KG1 (cell line): ENCODE measurements at regions not wholly inside any gene's neighbourhood (a gene's known extent, or its start where the extent isn't known, plus 50 kb on each side); places are given as distances from the start of the nearest gene placed in this dataset.
"Not testable (repeated sequence)": the region's sequence is repeated elsewhere in the genome, so short reads cannot be mapped to it uniquely, and the experiment has no call there.

Source experiments
- DNase-seq: peaks from one replicate; lab custom pipeline; 2025; lab: John Stamatoyannopoulos, UW

DNA sequence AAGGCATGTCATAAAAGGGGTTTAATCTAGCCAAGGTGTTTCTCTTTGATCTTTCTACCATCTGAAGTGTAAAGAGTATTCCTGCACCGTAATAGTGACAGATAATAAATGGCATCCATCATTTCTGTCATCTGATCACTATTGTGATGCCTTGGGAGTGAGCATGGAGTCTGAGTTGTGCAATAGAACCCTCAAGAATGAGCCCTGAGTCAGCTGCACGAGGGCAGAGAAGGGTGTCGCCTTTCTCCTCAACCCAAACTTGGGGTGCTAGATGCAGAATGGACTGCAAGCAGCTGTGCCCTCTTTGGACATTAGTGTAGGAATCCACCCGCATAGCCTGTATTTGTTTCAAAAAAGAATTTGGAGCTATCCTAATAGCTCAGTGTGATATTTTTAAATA is 115.2 kb downstream of the ZNF37A start:
- no peak for DNase-seq

DNA sequence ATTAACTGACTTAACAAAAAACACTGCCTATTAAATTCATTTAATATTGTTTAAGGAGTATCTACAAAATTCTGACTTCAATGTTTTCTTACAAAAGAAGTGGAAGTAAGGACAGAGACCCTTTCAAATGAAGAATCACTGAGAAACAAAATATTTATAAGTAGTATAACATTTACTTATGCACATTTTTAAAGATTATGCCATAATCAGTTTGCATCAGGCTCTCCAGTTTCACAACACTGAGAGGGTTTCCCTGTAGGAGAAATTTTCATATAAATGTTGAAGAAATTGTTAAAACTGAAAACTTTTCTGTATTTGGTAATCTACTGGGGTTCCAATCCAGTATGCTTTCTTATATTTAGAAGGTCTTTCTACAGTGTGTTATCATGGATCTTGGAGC is 115.6 kb downstream of the ZNF37A start:
- not testable (repeated sequence) for DNase-seq

DNA sequence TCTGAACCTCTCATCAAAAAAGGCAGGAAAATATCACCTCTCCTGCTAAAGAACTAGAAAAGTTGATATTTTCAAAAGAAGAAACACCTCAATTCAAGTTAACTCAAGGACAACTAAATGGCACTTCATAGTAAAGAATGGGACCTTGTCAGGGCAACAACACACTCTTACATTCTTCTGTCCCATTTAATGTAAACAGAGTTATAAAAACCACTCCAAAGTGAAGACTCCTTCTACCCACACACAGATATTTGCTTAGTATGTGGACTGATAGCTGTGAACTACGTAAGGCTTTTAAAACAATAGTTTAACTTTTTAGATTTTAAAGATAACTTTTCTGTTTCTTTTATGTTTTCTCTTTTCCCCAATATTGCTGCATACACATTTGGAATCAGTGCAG is 118.3 kb downstream of the ZNF37A start:
- no peak for DNase-seq

- no peak for DNase-seq
Measured at GRCh38 chr10:38226385-38226784, 132.2 kb downstream of the ZNF37A start.

DNA sequence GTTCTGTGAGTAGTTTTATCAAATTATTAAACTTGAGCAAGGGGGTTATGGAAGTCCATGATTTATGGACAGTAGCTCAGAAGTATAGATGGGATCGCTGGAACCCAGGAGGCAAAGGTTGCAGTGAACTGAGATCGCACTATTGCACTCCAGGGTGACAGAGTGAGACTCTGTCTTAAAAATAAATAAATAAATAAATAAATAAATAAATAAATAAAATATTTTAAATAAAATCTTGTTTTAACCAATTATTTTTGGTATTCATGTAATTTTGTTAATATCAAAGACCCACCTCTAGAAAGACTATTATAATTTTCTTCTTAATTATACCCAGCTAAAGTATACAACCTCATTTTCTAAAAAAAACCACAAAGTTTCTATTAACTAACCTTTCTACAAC is 134.3 kb downstream of the ZNF37A start:
- no peak for DNase-seq

GRCh38 chr10:38238479-38238878 is 144.3 kb downstream of the ZNF37A start:
- DNase-seq = not testable (repeated sequence)

GRCh38 chr10:38242061-38242649 is 148.0 kb downstream of the ZNF37A start:
- DNase-seq = not testable (repeated sequence)

GRCh38 chr10:38248113-38248512 is 154.0 kb downstream of the ZNF37A start:
- DNase-seq = not testable (repeated sequence)

GRCh38 chr10:38252551-38252950 is 158.4 kb downstream of the ZNF37A start:
- not testable (repeated sequence) for DNase-seq

DNA sequence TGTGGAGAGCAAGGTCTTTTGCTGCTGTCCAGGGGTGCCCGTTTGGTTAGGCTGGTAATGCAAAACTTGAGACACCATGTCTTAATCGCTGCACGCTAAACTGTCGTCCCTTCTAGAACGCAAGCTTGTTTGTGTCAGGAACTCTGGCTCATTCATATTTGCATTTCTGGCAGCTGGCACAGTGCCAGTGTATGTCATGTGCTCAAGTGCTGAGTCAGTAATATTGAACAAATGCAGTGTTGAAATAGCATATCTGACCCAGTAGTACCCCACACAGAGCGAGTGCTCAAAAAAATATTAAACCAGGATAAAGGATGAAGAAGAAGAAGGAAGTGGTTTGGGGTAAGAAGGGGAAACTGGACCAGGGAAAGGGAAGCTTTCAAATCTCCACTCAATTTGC is 173.4 kb downstream of the ZNF37A start:
- DNase-seq = not testable (repeated sequence)

DNA sequence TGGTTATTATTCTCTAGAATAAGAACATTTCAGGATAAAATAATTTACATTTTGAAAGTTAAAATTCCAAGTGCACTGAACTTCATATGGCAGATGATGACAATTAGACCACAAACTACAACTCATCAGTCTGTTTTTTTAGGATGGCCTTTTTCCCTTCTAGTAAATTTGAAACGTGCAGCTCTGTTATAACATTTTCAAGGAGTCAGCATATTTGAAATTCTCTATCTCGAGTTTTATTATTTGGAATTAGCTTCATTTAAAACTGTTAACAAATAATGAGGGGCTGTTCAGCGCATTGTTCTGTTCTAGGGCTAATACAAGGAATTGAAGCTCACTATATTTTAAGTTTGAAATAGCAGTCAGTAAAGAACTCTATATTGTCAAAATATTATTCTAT is 176.9 kb downstream of the ZNF37A start:
- not testable (repeated sequence) for DNase-seq

- not testable (repeated sequence) for DNase-seq
Measured at GRCh38 chr10:38274879-38275278, 180.7 kb downstream of the ZNF37A start.

- not testable (repeated sequence) for DNase-seq
Measured at GRCh38 chr10:38292560-38292959, 198.4 kb downstream of the ZNF37A start.

- not testable (repeated sequence) for DNase-seq
Measured at GRCh38 chr10:38310111-38310510, 216.0 kb downstream of the ZNF37A start.

DNA sequence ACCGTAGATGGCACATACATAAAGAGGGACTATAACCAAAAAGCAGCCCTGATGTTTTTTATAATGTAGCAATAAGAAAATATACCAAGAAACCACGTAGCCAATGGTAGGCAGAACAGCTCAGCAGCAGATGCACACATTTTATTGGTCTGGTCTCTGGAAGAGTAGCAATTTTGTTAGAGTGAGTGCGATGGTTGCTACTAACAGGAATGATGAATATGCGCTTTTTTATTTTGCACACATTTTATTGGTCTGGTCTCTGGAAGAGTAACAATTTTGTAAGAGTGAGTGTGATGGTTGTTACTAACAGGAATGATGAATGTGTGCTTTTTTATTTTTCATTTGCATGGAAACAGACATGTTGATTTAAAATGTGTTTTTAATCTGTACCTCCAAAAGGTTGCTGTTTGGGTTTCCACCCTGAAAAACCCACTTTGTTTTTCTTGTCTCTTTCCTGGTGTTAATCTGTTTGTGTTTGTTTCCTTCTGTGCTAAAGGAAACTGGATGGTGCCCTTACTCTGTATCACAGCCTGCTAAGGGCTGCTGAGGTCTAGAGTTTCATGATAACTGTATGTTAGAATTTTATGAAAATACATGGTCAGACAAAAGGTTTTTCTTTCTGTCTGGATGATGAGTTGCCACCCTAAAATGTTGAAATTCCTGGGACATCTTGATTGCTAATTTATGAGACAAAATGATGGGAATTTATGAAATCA is 221.1 kb downstream of the ZNF37A start:
- not testable (repeated sequence) for DNase-seq

DNA sequence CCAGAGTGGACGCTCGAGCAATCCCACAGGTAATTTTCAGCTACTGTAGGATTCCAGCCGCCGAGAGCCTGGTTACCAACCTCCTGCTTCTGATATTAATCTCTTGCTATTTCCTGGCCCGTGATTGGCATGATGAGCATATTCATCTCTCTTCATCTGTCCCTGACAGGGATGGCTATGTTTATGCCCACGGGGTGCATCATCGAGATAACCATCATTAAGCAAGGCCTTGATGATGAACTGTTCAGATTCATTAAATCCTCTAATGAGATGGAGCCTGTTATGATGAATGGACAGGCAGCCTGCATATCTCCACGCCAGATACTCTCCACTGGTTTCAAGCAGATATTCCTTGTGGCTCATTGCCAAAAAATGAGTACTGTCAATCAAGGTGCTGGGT is 227.3 kb downstream of the ZNF37A start:
- DNase-seq = not testable (repeated sequence)

GRCh38 chr10:38330306-38330705 is 236.2 kb downstream of the ZNF37A start:
- not testable (repeated sequence) for DNase-seq

GRCh38 chr10:38331106-38331505 is 237.0 kb downstream of the ZNF37A start:
- not testable (repeated sequence) for DNase-seq

DNA sequence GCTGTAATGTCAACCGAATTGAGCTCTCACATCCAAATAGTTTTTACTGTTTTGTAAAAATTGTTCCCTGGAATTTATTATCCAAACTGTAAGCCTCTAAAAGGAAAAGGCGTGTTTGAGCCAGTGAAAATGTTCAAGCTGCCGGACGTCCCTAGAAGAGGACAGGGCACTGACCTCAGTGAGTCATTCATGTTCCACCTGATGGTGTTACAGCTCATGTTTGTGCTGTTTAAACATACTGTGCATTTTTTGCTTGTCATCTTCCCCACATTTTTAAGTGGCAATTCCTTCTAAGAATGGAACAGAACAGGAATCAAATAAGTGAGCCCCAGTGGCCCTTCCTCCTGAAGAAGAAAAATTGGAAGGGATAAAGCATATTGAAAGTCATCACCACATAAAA is 239.6 kb downstream of the ZNF37A start:
- DNase-seq = not testable (repeated sequence)

GRCh38 chr10:38350645-38351044 is 256.5 kb downstream of the ZNF37A start:
- not testable (repeated sequence) for DNase-seq

GRCh38 chr10:38354410-38354809 is 260.3 kb downstream of the ZNF37A start:
- DNase-seq = not testable (repeated sequence)

DNA sequence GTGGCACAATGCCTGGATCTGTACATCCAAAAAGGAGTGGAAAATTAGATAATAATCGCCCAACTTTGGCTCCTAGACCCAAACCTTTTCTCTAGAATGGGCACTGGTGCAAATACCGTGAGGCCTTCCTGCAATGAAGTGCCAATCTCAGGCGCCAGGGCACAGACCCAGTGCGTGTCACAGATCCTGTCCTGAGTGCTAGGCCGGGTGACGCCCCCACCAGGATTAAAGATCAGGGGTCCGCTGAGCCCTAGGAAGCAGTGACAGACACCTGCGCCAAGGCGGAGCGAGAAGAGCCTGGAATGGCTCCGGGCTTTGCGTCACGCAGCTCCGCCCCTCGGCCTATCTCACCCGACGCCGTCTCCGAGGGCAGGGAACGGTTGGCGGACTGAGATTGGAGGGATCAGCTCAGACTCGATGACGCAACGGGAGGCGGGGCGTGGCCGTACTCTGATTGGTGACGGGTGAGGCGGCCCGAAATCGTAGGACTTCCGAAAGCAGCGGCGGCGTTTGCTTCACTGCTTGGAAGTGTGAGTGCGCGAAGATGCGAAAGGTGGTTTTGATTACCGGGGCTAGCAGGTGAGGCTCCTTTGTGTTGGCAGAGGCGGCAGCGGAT is 261.9 kb downstream of the ZNF37A start:
- DNase-seq = peak; percentile 30

GRCh38 chr10:38356527-38356926 is 262.4 kb downstream of the ZNF37A start:
- not testable (repeated sequence) for DNase-seq
